Ishikawa (cell line): ENCODE measurements at regions not wholly inside any gene's neighbourhood (a gene's known extent, or its start where the extent isn't known, plus 50 kb on each side); places are given as distances from the start of the nearest gene placed in this dataset.

Experiments
- CEBPB ChIP-seq: IDR thresholded peaks from 2 replicates; pipeline ENCODE4 v1.6.1; 2012
- CREB1 ChIP-seq: IDR thresholded peaks from 2 replicates; pipeline ENCODE4 v1.6.1; 2012; ENCODE audit warnings: low read depth
- EGR1 ChIP-seq: IDR thresholded peaks from 2 replicates; pipeline ENCODE4 v1.6.1; 2012
- EP300 ChIP-seq: IDR thresholded peaks from 2 replicates; pipeline ENCODE4 v1.6.1; 2012; ENCODE audit warnings: borderline replicate concordance
- FOXM1 ChIP-seq: IDR thresholded peaks from 2 replicates; pipeline ENCODE4 v1.6.1; 2012; ENCODE audit warnings: low read depth, borderline replicate concordance
- NFIC ChIP-seq: IDR thresholded peaks from 2 replicates; pipeline ENCODE4 v1.6.1; 2012
- RAD21 ChIP-seq: IDR thresholded peaks from 2 replicates; pipeline ENCODE4 v1.6.1; 2012; ENCODE audit warnings: low read depth
- TAF1 ChIP-seq: IDR thresholded peaks from 2 replicates; pipeline ENCODE4 v1.6.1; 2012; ENCODE audit warnings: low read depth, mild to moderate bottlenecking
- TCF12 ChIP-seq: IDR thresholded peaks from 2 replicates; pipeline ENCODE4 v1.6.1; 2012; ENCODE audit warnings: low read depth
- TEAD4 ChIP-seq: IDR thresholded peaks from 2 replicates; pipeline ENCODE4 v1.6.1; 2012
- YY1 ChIP-seq: IDR thresholded peaks from 2 replicates; pipeline ENCODE4 v1.6.1; 2012; ENCODE audit warnings: low read depth
- ZBTB7A ChIP-seq: IDR thresholded peaks from 2 replicates; pipeline ENCODE4 v1.6.1; 2012; ENCODE audit warnings: low read depth
- TF ChIP-seq, protein P1 (sequence below): IDR thresholded peaks from 2 replicates; pipeline ENCODE4 v1.6.1; 2012
- TF ChIP-seq, protein P2 (sequence below): IDR thresholded peaks from 2 replicates; pipeline ENCODE4 v1.6.1; 2012; ENCODE audit warnings: low read depth, mild to moderate bottlenecking
- TF ChIP-seq, protein P3 (sequence below): IDR thresholded peaks from 2 replicates; pipeline ENCODE4 v1.6.1; 2012

DNA sequence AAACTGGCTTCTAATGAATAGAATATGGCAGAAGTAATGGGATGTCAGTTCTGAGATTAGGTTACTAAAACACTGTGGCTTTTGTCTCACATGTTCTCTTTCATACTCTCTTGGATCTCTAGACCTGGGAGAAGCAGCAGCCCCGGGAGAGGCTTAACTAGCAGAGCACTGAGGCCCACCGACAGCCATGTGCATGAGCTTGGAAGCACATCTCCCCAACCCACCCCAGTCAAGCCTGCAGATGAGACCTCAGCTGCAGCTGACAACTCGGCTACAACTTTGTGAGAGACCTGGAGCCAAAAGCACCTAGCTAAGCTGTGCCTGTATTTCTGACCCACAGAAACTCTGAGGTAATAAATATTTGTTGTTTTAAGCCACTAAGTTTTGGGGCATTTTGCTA, 100.8 kb downstream of the TRIM29 start:
- TF ChIP-seq TEAD4 (no peak), EP300 (no peak), ZBTB7A (no peak), YY1 (no peak), EGR1 (no peak), FOXM1 (no peak), TCF12 (no peak), RAD21 (no peak), NFIC (no peak), TAF1 (no peak), CEBPB (no peak), CREB1 (no peak)
- TF ChIP-seq, protein P1, sequence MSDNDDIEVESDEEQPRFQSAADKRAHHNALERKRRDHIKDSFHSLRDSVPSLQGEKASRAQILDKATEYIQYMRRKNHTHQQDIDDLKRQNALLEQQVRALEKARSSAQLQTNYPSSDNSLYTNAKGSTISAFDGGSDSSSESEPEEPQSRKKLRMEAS: no peak
- TF ChIP-seq, protein P2, sequence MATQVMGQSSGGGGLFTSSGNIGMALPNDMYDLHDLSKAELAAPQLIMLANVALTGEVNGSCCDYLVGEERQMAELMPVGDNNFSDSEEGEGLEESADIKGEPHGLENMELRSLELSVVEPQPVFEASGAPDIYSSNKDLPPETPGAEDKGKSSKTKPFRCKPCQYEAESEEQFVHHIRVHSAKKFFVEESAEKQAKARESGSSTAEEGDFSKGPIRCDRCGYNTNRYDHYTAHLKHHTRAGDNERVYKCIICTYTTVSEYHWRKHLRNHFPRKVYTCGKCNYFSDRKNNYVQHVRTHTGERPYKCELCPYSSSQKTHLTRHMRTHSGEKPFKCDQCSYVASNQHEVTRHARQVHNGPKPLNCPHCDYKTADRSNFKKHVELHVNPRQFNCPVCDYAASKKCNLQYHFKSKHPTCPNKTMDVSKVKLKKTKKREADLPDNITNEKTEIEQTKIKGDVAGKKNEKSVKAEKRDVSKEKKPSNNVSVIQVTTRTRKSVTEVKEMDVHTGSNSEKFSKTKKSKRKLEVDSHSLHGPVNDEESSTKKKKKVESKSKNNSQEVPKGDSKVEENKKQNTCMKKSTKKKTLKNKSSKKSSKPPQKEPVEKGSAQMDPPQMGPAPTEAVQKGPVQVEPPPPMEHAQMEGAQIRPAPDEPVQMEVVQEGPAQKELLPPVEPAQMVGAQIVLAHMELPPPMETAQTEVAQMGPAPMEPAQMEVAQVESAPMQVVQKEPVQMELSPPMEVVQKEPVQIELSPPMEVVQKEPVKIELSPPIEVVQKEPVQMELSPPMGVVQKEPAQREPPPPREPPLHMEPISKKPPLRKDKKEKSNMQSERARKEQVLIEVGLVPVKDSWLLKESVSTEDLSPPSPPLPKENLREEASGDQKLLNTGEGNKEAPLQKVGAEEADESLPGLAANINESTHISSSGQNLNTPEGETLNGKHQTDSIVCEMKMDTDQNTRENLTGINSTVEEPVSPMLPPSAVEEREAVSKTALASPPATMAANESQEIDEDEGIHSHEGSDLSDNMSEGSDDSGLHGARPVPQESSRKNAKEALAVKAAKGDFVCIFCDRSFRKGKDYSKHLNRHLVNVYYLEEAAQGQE: no peak
- TF ChIP-seq, protein P3, sequence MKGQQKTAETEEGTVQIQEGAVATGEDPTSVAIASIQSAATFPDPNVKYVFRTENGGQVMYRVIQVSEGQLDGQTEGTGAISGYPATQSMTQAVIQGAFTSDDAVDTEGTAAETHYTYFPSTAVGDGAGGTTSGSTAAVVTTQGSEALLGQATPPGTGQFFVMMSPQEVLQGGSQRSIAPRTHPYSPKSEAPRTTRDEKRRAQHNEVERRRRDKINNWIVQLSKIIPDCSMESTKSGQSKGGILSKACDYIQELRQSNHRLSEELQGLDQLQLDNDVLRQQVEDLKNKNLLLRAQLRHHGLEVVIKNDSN: no peak

DNA sequence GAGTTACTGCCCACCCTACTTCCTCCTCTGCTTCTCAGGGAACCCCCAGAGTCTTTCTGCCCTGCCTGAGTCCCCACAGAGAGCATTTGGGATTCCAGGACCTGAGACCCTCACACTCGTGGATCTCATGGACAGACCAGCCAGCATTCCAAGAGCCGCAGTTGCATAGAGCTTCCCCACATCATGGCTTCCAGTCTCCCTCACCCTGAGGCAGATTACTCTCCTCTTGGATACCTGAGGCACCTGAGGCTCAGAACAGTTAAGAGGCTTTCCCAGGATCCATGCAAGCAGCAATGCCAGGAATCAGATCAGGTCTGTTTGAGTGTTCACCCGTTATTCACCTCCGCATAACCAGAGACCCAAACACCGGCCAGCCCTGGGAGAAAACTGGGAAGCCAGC, 102.2 kb downstream of the TRIM29 start:
- TF ChIP-seq, protein P1: no peak
- TF ChIP-seq TAF1 (no peak), TCF12 (no peak)

DNA sequence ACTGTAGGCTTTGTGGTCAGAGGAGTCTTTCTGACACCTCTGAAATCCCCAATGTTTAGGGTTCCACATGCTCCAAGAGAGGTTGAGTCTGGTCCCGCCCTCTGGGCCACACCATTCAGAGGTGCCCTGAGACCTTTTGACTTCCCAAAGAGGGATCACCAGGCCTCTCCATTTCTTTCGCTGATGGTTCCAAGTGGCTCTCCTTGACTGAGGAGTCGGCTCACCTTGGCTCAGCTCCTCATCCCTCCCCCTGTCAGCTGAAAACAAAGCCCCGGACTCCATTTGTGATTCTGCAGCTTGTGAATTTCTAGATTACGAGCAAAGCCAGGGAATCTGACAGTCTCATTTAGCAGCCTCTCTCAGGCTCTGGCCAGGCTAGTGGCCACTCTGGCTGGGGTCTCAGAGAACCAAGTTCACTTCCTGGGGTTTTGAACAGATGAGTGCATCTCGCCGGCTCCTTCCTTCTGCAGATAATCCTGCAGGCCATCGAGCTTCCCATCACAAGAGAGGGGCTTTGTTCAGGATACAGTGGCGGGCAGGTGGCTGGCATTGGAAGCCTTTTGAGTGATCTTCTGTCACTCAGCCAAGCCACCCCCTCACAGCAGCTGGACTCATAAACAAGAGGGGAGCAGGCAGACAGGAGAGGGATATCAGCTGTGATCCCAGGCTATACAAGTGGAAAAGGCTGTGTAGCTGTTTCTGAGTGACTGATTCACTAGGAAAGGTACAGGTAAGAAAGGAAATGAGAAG, 102.9 kb downstream of the TRIM29 start:
- TF ChIP-seq TCF12: no peak
- no peak for TF ChIP-seq NFIC
- TF ChIP-seq, protein P1: no peak
- no peak for TF ChIP-seq RAD21
- TF ChIP-seq, protein P3: no peak

DNA sequence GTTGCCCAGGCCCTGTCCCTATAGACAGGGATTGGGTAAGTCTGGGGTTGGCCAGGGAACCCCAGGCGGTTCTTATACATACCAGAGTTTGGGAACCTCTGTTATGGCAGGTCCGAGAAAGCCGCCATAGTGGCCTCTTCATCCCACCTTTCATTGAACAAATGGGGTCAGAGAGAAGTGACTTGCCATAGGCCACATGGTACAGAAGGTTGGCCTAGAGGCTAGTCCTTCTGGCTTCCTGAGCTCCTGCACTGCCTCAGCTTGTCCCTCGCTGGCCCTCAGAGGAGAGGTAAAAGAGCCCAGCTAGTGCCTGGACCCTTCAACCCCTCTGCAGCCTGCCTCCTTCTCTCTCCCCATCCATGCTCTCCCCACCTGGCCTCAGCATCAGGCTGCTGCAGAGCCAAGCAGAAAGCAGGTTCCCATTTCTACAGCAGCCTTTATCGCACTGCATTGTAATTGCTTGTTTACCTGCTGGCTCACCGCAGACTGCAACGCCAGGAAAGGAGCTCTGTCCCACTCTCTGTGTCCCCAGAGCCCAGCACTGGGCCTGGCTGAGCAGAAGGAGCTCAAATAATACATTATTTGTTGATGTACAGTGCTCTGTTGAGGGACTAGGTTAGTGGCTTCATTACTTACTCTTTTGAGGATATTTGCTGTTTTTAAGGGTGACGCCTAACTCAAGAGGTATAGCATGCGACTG, 103.6 kb downstream of the TRIM29 start:
- TF ChIP-seq CEBPB (no peak), TAF1 (no peak), NFIC (no peak), EGR1 (no peak), YY1 (no peak), CREB1 (no peak), ZBTB7A (no peak), EP300 (no peak), TEAD4 (no peak), FOXM1 (no peak), RAD21 (no peak), TCF12 (no peak)
- TF ChIP-seq, protein P3: no peak
- TF ChIP-seq, protein P2: no peak
- TF ChIP-seq, protein P1: no peak

DNA sequence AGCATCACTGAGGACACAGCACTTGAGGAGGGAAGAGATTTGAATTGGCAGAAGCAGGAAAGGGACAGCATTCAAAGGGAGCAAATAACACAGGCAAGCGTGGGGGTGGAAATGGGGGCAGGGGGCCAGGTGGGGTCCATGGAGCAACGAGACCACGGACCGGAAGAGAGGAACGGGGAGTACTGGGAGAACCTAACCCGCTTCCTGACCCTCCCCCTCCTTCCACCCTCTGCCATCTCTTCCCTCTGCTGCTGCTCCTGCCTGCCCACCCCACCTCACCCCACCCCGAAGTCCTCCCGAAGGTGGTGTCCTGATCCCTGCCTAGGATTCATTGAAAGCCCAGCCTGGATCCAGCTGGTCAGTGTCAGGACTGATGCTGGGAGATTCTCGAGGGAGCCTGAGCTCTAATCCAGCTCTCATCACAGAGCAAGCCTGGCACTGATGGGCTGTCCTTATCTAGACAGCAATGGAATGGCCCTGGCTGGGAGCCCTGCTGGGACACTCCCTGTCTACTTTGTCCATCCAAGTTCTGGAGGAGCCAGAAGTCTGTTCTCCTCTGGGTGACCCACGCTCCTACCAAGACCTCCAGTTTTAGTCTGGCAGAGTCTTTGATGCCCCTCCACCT, 105.0 kb downstream of the TRIM29 start:
- TF ChIP-seq FOXM1: no peak
- TF ChIP-seq EP300: no peak
- TF ChIP-seq, protein P1: no peak
- TF ChIP-seq CREB1: no peak
- TF ChIP-seq, protein P3: no peak
- TF ChIP-seq, protein P2: no peak
- TF ChIP-seq ZBTB7A: no peak
- no peak for TF ChIP-seq EGR1
- no peak for TF ChIP-seq CEBPB
- TF ChIP-seq RAD21: no peak
- TF ChIP-seq TCF12: no peak
- no peak for TF ChIP-seq NFIC
- no peak for TF ChIP-seq TEAD4
- TF ChIP-seq YY1: no peak
- no peak for TF ChIP-seq TAF1
